GM23338 (cell line): ENCODE measurements at regions not wholly inside any gene's neighbourhood (a gene's known extent, or its start where the extent isn't known, plus 50 kb on each side); places are given as distances from the start of the nearest gene placed in this dataset.

ENCODE experiments used
- ATAC-seq: fragments of 200-7000 bp; cut with Tn5 transposase; 3 replicates; pipeline ENCODE4 v1.9.1; 2020
- DNase-seq: peaks from one replicate; pipeline ENCODE4 v3.0.0-alpha.2; 2015; ENCODE audit warnings: low spot score
- H2AFZ ChIP-seq: fragments of 200-600 bp; sonication (generic); 2 replicates; pipeline ENCODE4 v1.8.0; 2016; ENCODE audit warnings: antibody characterized with exemption, mild to moderate bottlenecking, moderate library complexity
- H3F3A ChIP-seq: fragments of 200-600 bp; sonication (generic); replicated peaks from 2 replicates; pipeline ENCODE4 v1.8.0; 2017; ENCODE audit warnings: antibody characterized with exemption, mixed run types, low read depth
- H3K27ac ChIP-seq: fragments of 200-600 bp; sonication (generic); 2 replicates; pipeline ENCODE4 v1.6.1; 2016; ENCODE audit warnings: low read depth
- H3K27me3 ChIP-seq: fragments of 200-600 bp; sonication (generic); 2 replicates; pipeline ENCODE4 v1.8.0; 2016; ENCODE audit warnings: mild to moderate bottlenecking, mixed run types, moderate library complexity; ENCODE audit not compliant: insufficient read depth
- H3K36me3 ChIP-seq: fragments of 200-600 bp; sonication (generic); 2 replicates; pipeline ENCODE4 v1.8.0; 2016; ENCODE audit warnings: mild to moderate bottlenecking; ENCODE audit not compliant: insufficient read depth
- H3K4me1 ChIP-seq: fragments of 200-600 bp; sonication (generic); 2 replicates; pipeline ENCODE4 v1.8.0; 2016; ENCODE audit warnings: mild to moderate bottlenecking, moderate library complexity; ENCODE audit not compliant: insufficient read depth
- H3K4me2 ChIP-seq: fragments of 200-600 bp; sonication (generic); 2 replicates; pipeline ENCODE4 v1.7.1; 2017; ENCODE audit warnings: mixed run types
- H3K4me3 ChIP-seq: fragments of 200-600 bp; sonication (generic); 2 replicates; pipeline ENCODE4 v1.6.1; 2016; ENCODE audit warnings: mixed run types
- H3K79me2 ChIP-seq: fragments of 200-600 bp; sonication (generic); replicated peaks from 2 replicates; pipeline ENCODE4 v1.8.0; 2017; ENCODE audit warnings: mild to moderate bottlenecking; ENCODE audit not compliant: insufficient read depth
- H3K9me2 ChIP-seq: fragments of 200-600 bp; sonication (generic); 2 replicates; pipeline ENCODE4 v1.8.0; 2017; ENCODE audit not compliant: insufficient read depth
- H4K20me1 ChIP-seq: fragments of 200-600 bp; sonication (generic); replicated peaks from 2 replicates; pipeline ENCODE4 v1.8.0; 2017; ENCODE audit warnings: mild to moderate bottlenecking; ENCODE audit not compliant: insufficient read depth
- H3K27ac Mint-ChIP-seq: 2 replicates; pipeline ENCODE4 v1.8.0; 2020; ENCODE audit warnings: inconsistent platforms, mild to moderate bottlenecking, moderate library complexity, mixed read lengths
- H3K27me3 Mint-ChIP-seq: 3 replicates; pipeline ENCODE4 v1.8.0; 2022; ENCODE audit warnings: low read depth, mild to moderate bottlenecking, moderate library complexity, mixed read lengths, inconsistent platforms; ENCODE audit not compliant: insufficient read depth, poor library complexity
- H3K36me3 Mint-ChIP-seq: 3 replicates; pipeline ENCODE4 v1.8.0; 2021; ENCODE audit warnings: low read depth, mild to moderate bottlenecking, inconsistent platforms, moderate library complexity, mixed read lengths
- H3K4me1 Mint-ChIP-seq: 3 replicates; pipeline ENCODE4 v1.8.0; 2020; ENCODE audit warnings: mild to moderate bottlenecking, inconsistent platforms, mixed read lengths
- H3K4me3 Mint-ChIP-seq: 3 replicates; pipeline ENCODE4 v1.8.0; 2021; ENCODE audit warnings: moderate library complexity, mild to moderate bottlenecking, inconsistent platforms, mixed read lengths
- H3K9me3 Mint-ChIP-seq: 3 replicates; pipeline ENCODE4 v1.8.0; 2020; ENCODE audit warnings: moderate library complexity, mild to moderate bottlenecking, inconsistent platforms, mixed read lengths
- CREB1 ChIP-seq: fragments of 250-450 bp; sonication (Bioruptor Pico); IDR thresholded peaks from 2 replicates; pipeline ENCODE4 v1.5.0; 2020; ENCODE audit warnings: low read depth, mild to moderate bottlenecking, moderate library complexity
- CTCF ChIP-seq, 2 experiments: fragments of 200-600 bp in 1 of 2; sonication (generic) in 1 of 2; conservative IDR thresholded peaks; 2 replicates each; pipeline versions ENCODE4 v1.5.1 to v1.6.1; 2016 to 2017; ENCODE audit warnings: antibody characterized with exemption in 2 of 2, low read depth in 2 of 2, mild to moderate bottlenecking in 2 of 2, moderate library complexity in 1 of 2
- ETS1 ChIP-seq: IDR thresholded peaks from 2 replicates; pipeline ENCODE4 v1.6.1; 2016; ENCODE audit warnings: antibody characterized with exemption
- EZH2 ChIP-seq: fragments of 200-600 bp; sonication (generic); IDR thresholded peaks from one replicate; pipeline ENCODE4 v1.8.0; 2017; ENCODE audit warnings: antibody characterized with exemption, mild to moderate bottlenecking, low read depth; ENCODE audit not compliant: unreplicated experiment
- JUNB ChIP-seq: IDR thresholded peaks from one replicate; pipeline ENCODE4 v1.6.1; 2016; ENCODE audit warnings: antibody characterized with exemption; ENCODE audit not compliant: unreplicated experiment
- NANOG ChIP-seq: IDR thresholded peaks from 2 replicates; pipeline ENCODE4 v1.6.1; 2016; ENCODE audit warnings: antibody characterized with exemption, borderline replicate concordance
- REST ChIP-seq: IDR thresholded peaks from one replicate; pipeline ENCODE4 v1.6.1; 2018; ENCODE audit warnings: antibody characterized with exemption; ENCODE audit not compliant: unreplicated experiment
- STAT1 ChIP-seq: IDR thresholded peaks from one replicate; pipeline ENCODE4 v1.6.1; 2016; ENCODE audit warnings: antibody characterized with exemption; ENCODE audit not compliant: unreplicated experiment
- ZNF114 ChIP-seq: fragments of 250-450 bp; sonication (Bioruptor Pico); IDR thresholded peaks from 2 replicates; pipeline ENCODE4 v1.5.0; 2020; ENCODE audit warnings: mild to moderate bottlenecking, moderate library complexity
- ZNF331 ChIP-seq: fragments of 250-450 bp; sonication (Bioruptor Pico); IDR thresholded peaks from 2 replicates; pipeline ENCODE4 v1.5.0; 2020; ENCODE audit warnings: low read depth, mild to moderate bottlenecking, moderate library complexity
- ZNF462 ChIP-seq: fragments of 250-450 bp; sonication (Bioruptor Pico); IDR thresholded peaks from 2 replicates; pipeline ENCODE4 v1.5.0; 2020; ENCODE audit warnings: mild to moderate bottlenecking, moderate library complexity

- Histone ChIP-seq H3K27ac (no peak overlapping the region), H3F3A (no peaks in the 10 kb centered on the region), H3K36me3 (no peaks in the 10 kb centered on the region), H2AFZ (no peak overlapping the region), H4K20me1 (no peaks in the 10 kb centered on the region), H3K9me2 (no peaks in the 10 kb centered on the region), H3K4me3 (no peak overlapping the region), H3K4me2 (no peak overlapping the region), H3K79me2 (no peaks in the 10 kb centered on the region), H3K4me1 (no peaks in the 10 kb centered on the region), H3K27me3 (no peaks in the 10 kb centered on the region)
- Mint-ChIP-seq H3K9me3 (no peaks in the 10 kb centered on the region), H3K4me3 (no peak overlapping the region), H3K27ac (no peak overlapping the region), H3K4me1 (no peaks in the 10 kb centered on the region; the same call in 2 of the 3 replicates), H3K36me3 (no peaks in the 10 kb centered on the region), H3K27me3 (no peaks in the 10 kb centered on the region)
- DNase-seq (no peak), ATAC-seq (no peak)
- TF ChIP-seq CTCF (conservative IDR thresholded peaks at IDR 0.05; ENCODE audit: low read depth in 2 of 2): no peak
- no peak for TF ChIP-seq NANOG
- no peak for TF ChIP-seq ZNF114 (CRISPR knock-in tag)
- TF ChIP-seq ETS1: no peak
- TF ChIP-seq REST: no peak
- no peak for TF ChIP-seq ZNF331 (CRISPR knock-in tag)
- TF ChIP-seq STAT1: no peak
- no peak for TF ChIP-seq CREB1 (CRISPR knock-in tag)
- TF ChIP-seq JUNB: no peak
- TF ChIP-seq EZH2: no peak
- TF ChIP-seq ZNF462 (CRISPR knock-in tag): no peak
Observed at GRCh38 chr5:6178846-6179532, 199.4 kb downstream of the MED10 start.
